ENCODE measurements at regions not wholly inside any gene's neighbourhood (a gene's known extent, or its start where the extent isn't known, plus 50 kb on each side); places are given as distances from the start of the nearest gene placed in this dataset.
"Not testable (repeated sequence)": the region's sequence is repeated elsewhere in the genome, so short reads cannot be mapped to it uniquely, and the experiment has no call there.

- no peak for DNase-seq (ENCODE audit: low spot score)
Observed at GRCh38 chr4:156313497-156313896, 359.8 kb upstream of the CTSO start.

GRCh38 chr4:156312261-156312847 is 358.7 kb upstream of the CTSO start:
- DNase-seq (ENCODE audit: low spot score) = no peak

GRCh38 chr4:156309031-156309430 is 355.4 kb upstream of the CTSO start:
- no peak for DNase-seq (ENCODE audit: low spot score)

GRCh38 chr4:156303708-156304107 is 350.0 kb upstream of the CTSO start:
- no peak for DNase-seq (ENCODE audit: low spot score)

GRCh38 chr4:156298230-156298629 is 344.6 kb upstream of the CTSO start:
- no peak for DNase-seq (ENCODE audit: low spot score)

GRCh38 chr4:156295676-156296195 is 342.1 kb upstream of the CTSO start:
- DNase-seq (ENCODE audit: low spot score) = no peak

- peak; percentile 44 for DNase-seq (ENCODE audit: low spot score)
Observed at GRCh38 chr4:156294577-156294976, 340.9 kb upstream of the CTSO start.

- DNase-seq (ENCODE audit: low spot score) = no peak
Observed at GRCh38 chr4:156293657-156294297, 340.1 kb upstream of the CTSO start.

- peak; percentile 12 for DNase-seq (ENCODE audit: low spot score)
Observed at GRCh38 chr4:156291317-156291716, 337.7 kb upstream of the CTSO start.

- no peak for DNase-seq (ENCODE audit: low spot score)
Observed at GRCh38 chr4:156290811-156291210, 337.1 kb upstream of the CTSO start.

GRCh38 chr4:156290026-156290425 is 336.4 kb upstream of the CTSO start:
- DNase-seq (ENCODE audit: low spot score) = not testable (repeated sequence)

- DNase-seq (ENCODE audit: low spot score) = no peak
Observed at GRCh38 chr4:156280686-156281085, 327.0 kb upstream of the CTSO start.

GRCh38 chr4:156265407-156265806 is 311.7 kb upstream of the CTSO start:
- no peak for DNase-seq (ENCODE audit: low spot score)

- no peak for DNase-seq (ENCODE audit: low spot score)
Observed at GRCh38 chr4:156261230-156261629, 307.6 kb upstream of the CTSO start.

- no peak for DNase-seq (ENCODE audit: low spot score)
Observed at GRCh38 chr4:156255230-156256007, 301.8 kb upstream of the CTSO start.

- no peak for DNase-seq (ENCODE audit: low spot score)
Observed at GRCh38 chr4:156252358-156252921, 298.8 kb upstream of the CTSO start.

- DNase-seq (ENCODE audit: low spot score) = no peak
Observed at GRCh38 chr4:156251373-156252065, 297.9 kb upstream of the CTSO start.

- no peak for DNase-seq (ENCODE audit: low spot score)
Observed at GRCh38 chr4:156248917-156249316, 295.3 kb upstream of the CTSO start.

GRCh38 chr4:156247470-156247869 is 293.8 kb upstream of the CTSO start:
- DNase-seq (ENCODE audit: low spot score) = no peak

GRCh38 chr4:156243015-156243414 is 289.3 kb upstream of the CTSO start:
- DNase-seq (ENCODE audit: low spot score) = no peak

- DNase-seq (ENCODE audit: low spot score) = no peak
Observed at GRCh38 chr4:156242390-156242789, 288.7 kb upstream of the CTSO start.

GRCh38 chr4:156241896-156242295 is 288.2 kb upstream of the CTSO start:
- no peak for DNase-seq (ENCODE audit: low spot score)
